WTC11 (cell line): ENCODE measurements at regions not wholly inside any gene's neighbourhood (a gene's known extent, or its start where the extent isn't known, plus 50 kb on each side); places are given as distances from the start of the nearest gene placed in this dataset.

Experiments
- ATAC-seq: fragments of 200-7000 bp; cut with Tn5 transposase; 2 replicates; pipeline ENCODE4 v1.10.0; 2021; ENCODE audit warnings: mild to moderate bottlenecking, moderate library complexity
- CTCF ChIA-PET: fragments of 300-600 bp; sonication (Branson Sonifier 250); formaldehyde crosslinking; loops from one replicate; lab custom pipeline; 2021; ENCODE audit warnings: antibody characterized with exemption; lab: Charles Lee
- POLR2A ChIA-PET: fragments of 350-600 bp; sonication (Branson Sonifier 250); formaldehyde crosslinking; loops from one replicate; lab custom pipeline; 2021; ENCODE audit warnings: antibody characterized with exemption; lab: Charles Lee
- DNase-seq: peaks from one replicate; pipeline ENCODE4 v3.0.0; 2021; ENCODE audit warnings: low spot score
- H3K27ac Mint-ChIP-seq: 2 replicates; pipeline ENCODE4 v1.8.0; 2021; ENCODE audit warnings: mixed read lengths
- H3K27me3 Mint-ChIP-seq: 2 replicates; pipeline ENCODE4 v1.8.0; 2021; ENCODE audit warnings: low read depth, mild to moderate bottlenecking, moderate library complexity, mixed read lengths
- H3K36me3 Mint-ChIP-seq: 2 replicates; pipeline ENCODE4 v1.8.0; 2021; ENCODE audit warnings: mixed read lengths
- H3K4me1 Mint-ChIP-seq: 2 replicates; pipeline ENCODE4 v1.8.0; 2022; ENCODE audit warnings: mixed read lengths
- H3K4me3 Mint-ChIP-seq: 2 replicates; pipeline ENCODE4 v1.8.0; 2021; ENCODE audit warnings: mild to moderate bottlenecking, moderate library complexity, mixed read lengths
- H3K9me3 Mint-ChIP-seq: 2 replicates; pipeline ENCODE4 v1.8.0; 2021; ENCODE audit warnings: mixed read lengths
- ELF4 ChIP-seq: sonication (generic); formaldehyde crosslinking; IDR thresholded peaks from 2 replicates; pipeline ENCODE4 v1.8.1; 2022; ENCODE audit warnings: low read depth, mild to moderate bottlenecking, moderate library complexity, missing genetic modification reagents
- EMX1 ChIP-seq: fragments of 250-450 bp; sonication (Bioruptor Pico); IDR thresholded peaks from 2 replicates; pipeline ENCODE4 v1.8.0; 2021; ENCODE audit warnings: mild to moderate bottlenecking
- NFATC4 ChIP-seq: fragments of 250-450 bp; sonication (Bioruptor Pico); IDR thresholded peaks from 2 replicates; pipeline ENCODE4 v1.9.0; 2021; ENCODE audit warnings: mild to moderate bottlenecking
- OVOL2 ChIP-seq: fragments of 250-450 bp; sonication (Bioruptor Pico); IDR thresholded peaks from 2 replicates; pipeline ENCODE4 v1.9.0; 2021; ENCODE audit warnings: mild to moderate bottlenecking, borderline replicate concordance
- RELA ChIP-seq: sonication (generic); formaldehyde crosslinking; IDR thresholded peaks from 2 replicates; pipeline ENCODE4 v1.8.1; 2022; ENCODE audit warnings: missing genetic modification reagents, mild to moderate bottlenecking, borderline replicate concordance
- SMAD3 ChIP-seq: sonication (generic); formaldehyde crosslinking; IDR thresholded peaks from 2 replicates; pipeline ENCODE4 v1.8.0; 2022; ENCODE audit warnings: missing genetic modification reagents, mild to moderate bottlenecking, borderline replicate concordance
- TEAD1 ChIP-seq: sonication (generic); formaldehyde crosslinking; IDR thresholded peaks from 2 replicates; pipeline ENCODE4 v1.8.0; 2022; ENCODE audit warnings: mild to moderate bottlenecking, missing genetic modification reagents
- TEAD4 ChIP-seq: sonication (generic); formaldehyde crosslinking; IDR thresholded peaks from 2 replicates; pipeline ENCODE4 v1.8.0; 2022; ENCODE audit warnings: mild to moderate bottlenecking, missing genetic modification reagents
- ZBTB21 ChIP-seq: sonication (generic); formaldehyde crosslinking; IDR thresholded peaks from 2 replicates; pipeline ENCODE4 v1.8.1; 2023; ENCODE audit warnings: mild to moderate bottlenecking, missing genetic modification reagents, borderline replicate concordance
- ZNF138 ChIP-seq: sonication (generic); formaldehyde crosslinking; conservative IDR thresholded peaks from 2 replicates; pipeline ENCODE4 v1.8.1; 2022; ENCODE audit warnings: mild to moderate bottlenecking, moderate library complexity, missing genetic modification reagents
- ZNF263 ChIP-seq: sonication (generic); formaldehyde crosslinking; IDR thresholded peaks from 2 replicates; pipeline ENCODE4 v1.8.1; 2022; ENCODE audit warnings: low read depth, mild to moderate bottlenecking, moderate library complexity, missing genetic modification reagents
- ZNF396 ChIP-seq: fragments of 250-450 bp; sonication (Bioruptor Pico); IDR thresholded peaks from 2 replicates; pipeline ENCODE4 v1.8.0; 2021; ENCODE audit warnings: mild to moderate bottlenecking, moderate library complexity, borderline replicate concordance
- TF ChIP-seq, protein P1 (sequence below): sonication (generic); formaldehyde crosslinking; conservative IDR thresholded peaks from 2 replicates; pipeline ENCODE4 v1.8.1; 2022; ENCODE audit warnings: mild to moderate bottlenecking, missing genetic modification reagents
- TF ChIP-seq, protein P2 (sequence below): sonication (generic); formaldehyde crosslinking; IDR thresholded peaks from 2 replicates; pipeline ENCODE4 v1.8.0; 2023; ENCODE audit warnings: missing genetic modification reagents, mild to moderate bottlenecking, borderline replicate concordance
- TF ChIP-seq, protein P3 (sequence below): fragments of 250-450 bp; sonication (Bioruptor Pico); IDR thresholded peaks from 2 replicates; pipeline ENCODE4 v1.9.0; 2021; ENCODE audit warnings: mild to moderate bottlenecking
- TF ChIP-seq, protein P4 (sequence below): sonication (generic); formaldehyde crosslinking; conservative IDR thresholded peaks from 2 replicates; pipeline ENCODE4 v1.8.1; 2023; ENCODE audit warnings: mild to moderate bottlenecking, low read depth, missing genetic modification reagents, moderate library complexity
- TF ChIP-seq, protein P5 (sequence below): sonication (generic); formaldehyde crosslinking; IDR thresholded peaks from 2 replicates; pipeline ENCODE4 v1.8.1; 2022; ENCODE audit warnings: mild to moderate bottlenecking, missing genetic modification reagents, moderate library complexity, borderline replicate concordance
- TF ChIP-seq, protein P6 (sequence below): fragments of 250-450 bp; sonication (Bioruptor Pico); conservative IDR thresholded peaks from 2 replicates; pipeline ENCODE4 v1.9.0; 2021; ENCODE audit warnings: mild to moderate bottlenecking
- TF ChIP-seq, protein P7 (sequence below): fragments of 250-450 bp; sonication (Bioruptor Pico); IDR thresholded peaks from 2 replicates; pipeline ENCODE4 v1.9.0; 2021; ENCODE audit warnings: mild to moderate bottlenecking
- TF ChIP-seq, protein P8 (sequence below): sonication (generic); formaldehyde crosslinking; IDR thresholded peaks from 2 replicates; pipeline ENCODE4 v1.8.1; 2022; ENCODE audit warnings: mild to moderate bottlenecking, moderate library complexity, missing genetic modification reagents

DNA sequence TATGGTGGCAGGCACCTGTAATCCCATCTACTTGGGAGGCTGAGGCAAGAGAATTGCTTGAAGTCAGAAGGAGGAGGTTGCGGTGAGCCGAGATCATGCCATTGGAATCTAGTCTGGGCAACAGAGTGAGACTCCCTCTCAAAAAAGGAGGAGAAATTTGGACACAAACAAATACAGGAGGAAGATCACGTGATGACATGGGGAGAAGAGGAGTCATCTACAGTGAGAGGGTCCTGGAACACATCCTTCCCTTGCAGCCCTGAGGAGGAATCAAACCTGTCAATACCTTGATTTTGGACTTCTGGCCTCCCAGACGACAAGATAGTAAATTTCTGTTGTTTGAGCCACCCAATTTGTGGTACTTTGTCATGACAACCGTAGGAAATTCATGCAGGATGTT is 671.9 kb upstream of the EEF2KMT start:
- CTCF ChIA-PET, result no interaction called here
- POLR2A ChIA-PET, result no interaction called here
- peaks cover 26% of the 10 kb centered on the region for H3K27me3 Mint-ChIP-seq
- TF ChIP-seq EMX1 (CRISPR knock-in tag), result no peak
- TF ChIP-seq, protein P1, sequence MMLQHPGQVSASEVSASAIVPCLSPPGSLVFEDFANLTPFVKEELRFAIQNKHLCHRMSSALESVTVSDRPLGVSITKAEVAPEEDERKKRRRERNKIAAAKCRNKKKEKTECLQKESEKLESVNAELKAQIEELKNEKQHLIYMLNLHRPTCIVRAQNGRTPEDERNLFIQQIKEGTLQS (CRISPR knock-in tag), result no peak
- TF ChIP-seq ZNF396, result no peak
- TF ChIP-seq, protein P2, sequence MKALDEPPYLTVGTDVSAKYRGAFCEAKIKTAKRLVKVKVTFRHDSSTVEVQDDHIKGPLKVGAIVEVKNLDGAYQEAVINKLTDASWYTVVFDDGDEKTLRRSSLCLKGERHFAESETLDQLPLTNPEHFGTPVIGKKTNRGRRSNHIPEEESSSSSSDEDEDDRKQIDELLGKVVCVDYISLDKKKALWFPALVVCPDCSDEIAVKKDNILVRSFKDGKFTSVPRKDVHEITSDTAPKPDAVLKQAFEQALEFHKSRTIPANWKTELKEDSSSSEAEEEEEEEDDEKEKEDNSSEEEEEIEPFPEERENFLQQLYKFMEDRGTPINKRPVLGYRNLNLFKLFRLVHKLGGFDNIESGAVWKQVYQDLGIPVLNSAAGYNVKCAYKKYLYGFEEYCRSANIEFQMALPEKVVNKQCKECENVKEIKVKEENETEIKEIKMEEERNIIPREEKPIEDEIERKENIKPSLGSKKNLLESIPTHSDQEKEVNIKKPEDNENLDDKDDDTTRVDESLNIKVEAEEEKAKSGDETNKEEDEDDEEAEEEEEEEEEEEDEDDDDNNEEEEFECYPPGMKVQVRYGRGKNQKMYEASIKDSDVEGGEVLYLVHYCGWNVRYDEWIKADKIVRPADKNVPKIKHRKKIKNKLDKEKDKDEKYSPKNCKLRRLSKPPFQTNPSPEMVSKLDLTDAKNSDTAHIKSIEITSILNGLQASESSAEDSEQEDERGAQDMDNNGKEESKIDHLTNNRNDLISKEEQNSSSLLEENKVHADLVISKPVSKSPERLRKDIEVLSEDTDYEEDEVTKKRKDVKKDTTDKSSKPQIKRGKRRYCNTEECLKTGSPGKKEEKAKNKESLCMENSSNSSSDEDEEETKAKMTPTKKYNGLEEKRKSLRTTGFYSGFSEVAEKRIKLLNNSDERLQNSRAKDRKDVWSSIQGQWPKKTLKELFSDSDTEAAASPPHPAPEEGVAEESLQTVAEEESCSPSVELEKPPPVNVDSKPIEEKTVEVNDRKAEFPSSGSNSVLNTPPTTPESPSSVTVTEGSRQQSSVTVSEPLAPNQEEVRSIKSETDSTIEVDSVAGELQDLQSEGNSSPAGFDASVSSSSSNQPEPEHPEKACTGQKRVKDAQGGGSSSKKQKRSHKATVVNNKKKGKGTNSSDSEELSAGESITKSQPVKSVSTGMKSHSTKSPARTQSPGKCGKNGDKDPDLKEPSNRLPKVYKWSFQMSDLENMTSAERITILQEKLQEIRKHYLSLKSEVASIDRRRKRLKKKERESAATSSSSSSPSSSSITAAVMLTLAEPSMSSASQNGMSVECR (CRISPR knock-in tag), result no peak
- TF ChIP-seq, protein P3, sequence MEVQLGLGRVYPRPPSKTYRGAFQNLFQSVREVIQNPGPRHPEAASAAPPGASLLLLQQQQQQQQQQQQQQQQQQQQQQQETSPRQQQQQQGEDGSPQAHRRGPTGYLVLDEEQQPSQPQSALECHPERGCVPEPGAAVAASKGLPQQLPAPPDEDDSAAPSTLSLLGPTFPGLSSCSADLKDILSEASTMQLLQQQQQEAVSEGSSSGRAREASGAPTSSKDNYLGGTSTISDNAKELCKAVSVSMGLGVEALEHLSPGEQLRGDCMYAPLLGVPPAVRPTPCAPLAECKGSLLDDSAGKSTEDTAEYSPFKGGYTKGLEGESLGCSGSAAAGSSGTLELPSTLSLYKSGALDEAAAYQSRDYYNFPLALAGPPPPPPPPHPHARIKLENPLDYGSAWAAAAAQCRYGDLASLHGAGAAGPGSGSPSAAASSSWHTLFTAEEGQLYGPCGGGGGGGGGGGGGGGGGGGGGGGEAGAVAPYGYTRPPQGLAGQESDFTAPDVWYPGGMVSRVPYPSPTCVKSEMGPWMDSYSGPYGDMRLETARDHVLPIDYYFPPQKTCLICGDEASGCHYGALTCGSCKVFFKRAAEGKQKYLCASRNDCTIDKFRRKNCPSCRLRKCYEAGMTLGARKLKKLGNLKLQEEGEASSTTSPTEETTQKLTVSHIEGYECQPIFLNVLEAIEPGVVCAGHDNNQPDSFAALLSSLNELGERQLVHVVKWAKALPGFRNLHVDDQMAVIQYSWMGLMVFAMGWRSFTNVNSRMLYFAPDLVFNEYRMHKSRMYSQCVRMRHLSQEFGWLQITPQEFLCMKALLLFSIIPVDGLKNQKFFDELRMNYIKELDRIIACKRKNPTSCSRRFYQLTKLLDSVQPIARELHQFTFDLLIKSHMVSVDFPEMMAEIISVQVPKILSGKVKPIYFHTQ (CRISPR knock-in tag), result no peak
- no peak for TF ChIP-seq ZNF263 (CRISPR knock-in tag)
- TF ChIP-seq TEAD1, result no peak
- TF ChIP-seq, protein P4, sequence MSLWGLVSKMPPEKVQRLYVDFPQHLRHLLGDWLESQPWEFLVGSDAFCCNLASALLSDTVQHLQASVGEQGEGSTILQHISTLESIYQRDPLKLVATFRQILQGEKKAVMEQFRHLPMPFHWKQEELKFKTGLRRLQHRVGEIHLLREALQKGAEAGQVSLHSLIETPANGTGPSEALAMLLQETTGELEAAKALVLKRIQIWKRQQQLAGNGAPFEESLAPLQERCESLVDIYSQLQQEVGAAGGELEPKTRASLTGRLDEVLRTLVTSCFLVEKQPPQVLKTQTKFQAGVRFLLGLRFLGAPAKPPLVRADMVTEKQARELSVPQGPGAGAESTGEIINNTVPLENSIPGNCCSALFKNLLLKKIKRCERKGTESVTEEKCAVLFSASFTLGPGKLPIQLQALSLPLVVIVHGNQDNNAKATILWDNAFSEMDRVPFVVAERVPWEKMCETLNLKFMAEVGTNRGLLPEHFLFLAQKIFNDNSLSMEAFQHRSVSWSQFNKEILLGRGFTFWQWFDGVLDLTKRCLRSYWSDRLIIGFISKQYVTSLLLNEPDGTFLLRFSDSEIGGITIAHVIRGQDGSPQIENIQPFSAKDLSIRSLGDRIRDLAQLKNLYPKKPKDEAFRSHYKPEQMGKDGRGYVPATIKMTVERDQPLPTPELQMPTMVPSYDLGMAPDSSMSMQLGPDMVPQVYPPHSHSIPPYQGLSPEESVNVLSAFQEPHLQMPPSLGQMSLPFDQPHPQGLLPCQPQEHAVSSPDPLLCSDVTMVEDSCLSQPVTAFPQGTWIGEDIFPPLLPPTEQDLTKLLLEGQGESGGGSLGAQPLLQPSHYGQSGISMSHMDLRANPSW, result no peak
- no peak for TF ChIP-seq OVOL2 (CRISPR knock-in tag)
- TF ChIP-seq, protein P5, sequence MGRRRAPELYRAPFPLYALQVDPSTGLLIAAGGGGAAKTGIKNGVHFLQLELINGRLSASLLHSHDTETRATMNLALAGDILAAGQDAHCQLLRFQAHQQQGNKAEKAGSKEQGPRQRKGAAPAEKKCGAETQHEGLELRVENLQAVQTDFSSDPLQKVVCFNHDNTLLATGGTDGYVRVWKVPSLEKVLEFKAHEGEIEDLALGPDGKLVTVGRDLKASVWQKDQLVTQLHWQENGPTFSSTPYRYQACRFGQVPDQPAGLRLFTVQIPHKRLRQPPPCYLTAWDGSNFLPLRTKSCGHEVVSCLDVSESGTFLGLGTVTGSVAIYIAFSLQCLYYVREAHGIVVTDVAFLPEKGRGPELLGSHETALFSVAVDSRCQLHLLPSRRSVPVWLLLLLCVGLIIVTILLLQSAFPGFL, result no peak
- TF ChIP-seq, protein P6, sequence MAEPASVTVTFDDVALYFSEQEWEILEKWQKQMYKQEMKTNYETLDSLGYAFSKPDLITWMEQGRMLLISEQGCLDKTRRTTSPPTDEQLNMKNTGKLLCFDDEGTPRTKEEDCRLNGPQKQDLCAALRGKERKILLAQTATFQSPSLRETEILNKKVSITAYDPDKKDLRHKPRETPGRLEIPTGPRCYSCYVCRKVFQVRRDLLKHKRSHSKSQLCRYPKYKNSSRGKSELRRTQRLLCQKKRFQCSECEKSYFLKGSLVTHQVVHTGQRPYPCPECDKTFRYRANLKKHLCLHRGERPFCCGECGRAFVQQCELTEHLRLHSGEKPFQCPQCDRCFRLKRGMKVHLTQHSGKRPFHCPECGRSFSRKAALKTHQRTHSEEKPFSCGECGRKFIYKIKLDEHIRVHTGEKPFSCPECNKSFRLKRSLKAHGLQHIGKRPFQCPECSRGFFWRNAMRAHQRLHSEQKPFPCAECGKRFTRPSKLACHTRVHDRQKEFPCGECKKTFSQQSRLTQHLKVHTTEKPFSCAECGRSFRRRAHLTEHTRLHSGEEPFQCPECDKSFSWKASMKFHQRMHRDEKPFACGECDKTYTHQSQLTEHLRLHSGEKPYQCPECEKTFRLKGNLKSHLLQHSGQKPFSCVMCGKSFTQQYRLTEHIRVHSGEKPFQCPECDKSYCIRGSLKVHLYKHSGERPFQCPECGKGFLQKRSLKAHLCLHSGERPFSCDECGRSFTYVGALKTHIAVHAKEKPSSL, result no peak
- no peak for TF ChIP-seq NFATC4
- no peak for TF ChIP-seq RELA (CRISPR knock-in tag)
- no peak for TF ChIP-seq ZBTB21
- no peak for TF ChIP-seq SMAD3
- TF ChIP-seq, protein P7, sequence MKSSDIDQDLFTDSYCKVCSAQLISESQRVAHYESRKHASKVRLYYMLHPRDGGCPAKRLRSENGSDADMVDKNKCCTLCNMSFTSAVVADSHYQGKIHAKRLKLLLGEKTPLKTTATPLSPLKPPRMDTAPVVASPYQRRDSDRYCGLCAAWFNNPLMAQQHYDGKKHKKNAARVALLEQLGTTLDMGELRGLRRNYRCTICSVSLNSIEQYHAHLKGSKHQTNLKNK, result no peak
- TF ChIP-seq TEAD4 (CRISPR knock-in tag), result no peak
- no peak for TF ChIP-seq ELF4 (CRISPR knock-in tag)
- TF ChIP-seq ZNF138 (CRISPR knock-in tag), result no peak
- TF ChIP-seq, protein P8, sequence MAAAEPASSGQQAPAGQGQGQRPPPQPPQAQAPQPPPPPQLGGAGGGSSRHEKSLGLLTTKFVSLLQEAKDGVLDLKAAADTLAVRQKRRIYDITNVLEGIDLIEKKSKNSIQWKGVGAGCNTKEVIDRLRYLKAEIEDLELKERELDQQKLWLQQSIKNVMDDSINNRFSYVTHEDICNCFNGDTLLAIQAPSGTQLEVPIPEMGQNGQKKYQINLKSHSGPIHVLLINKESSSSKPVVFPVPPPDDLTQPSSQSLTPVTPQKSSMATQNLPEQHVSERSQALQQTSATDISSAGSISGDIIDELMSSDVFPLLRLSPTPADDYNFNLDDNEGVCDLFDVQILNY (CRISPR knock-in tag), result no peak
- no peak overlapping the region for H3K4me3 Mint-ChIP-seq
- H3K4me1 Mint-ChIP-seq, result no peaks in the 10 kb centered on the region
- peaks cover 77% of the 10 kb centered on the region for H3K36me3 Mint-ChIP-seq
- ATAC-seq (no peak), DNase-seq (no peak)
- peaks cover 91% of the 10 kb centered on the region for H3K9me3 Mint-ChIP-seq
- no peak overlapping the region for H3K27ac Mint-ChIP-seq
